ENCODE measurements at regions not wholly inside any gene's neighbourhood (a gene's known extent, or its start where the extent isn't known, plus 50 kb on each side); places are given as distances from the start of the nearest gene placed in this dataset.

DNA sequence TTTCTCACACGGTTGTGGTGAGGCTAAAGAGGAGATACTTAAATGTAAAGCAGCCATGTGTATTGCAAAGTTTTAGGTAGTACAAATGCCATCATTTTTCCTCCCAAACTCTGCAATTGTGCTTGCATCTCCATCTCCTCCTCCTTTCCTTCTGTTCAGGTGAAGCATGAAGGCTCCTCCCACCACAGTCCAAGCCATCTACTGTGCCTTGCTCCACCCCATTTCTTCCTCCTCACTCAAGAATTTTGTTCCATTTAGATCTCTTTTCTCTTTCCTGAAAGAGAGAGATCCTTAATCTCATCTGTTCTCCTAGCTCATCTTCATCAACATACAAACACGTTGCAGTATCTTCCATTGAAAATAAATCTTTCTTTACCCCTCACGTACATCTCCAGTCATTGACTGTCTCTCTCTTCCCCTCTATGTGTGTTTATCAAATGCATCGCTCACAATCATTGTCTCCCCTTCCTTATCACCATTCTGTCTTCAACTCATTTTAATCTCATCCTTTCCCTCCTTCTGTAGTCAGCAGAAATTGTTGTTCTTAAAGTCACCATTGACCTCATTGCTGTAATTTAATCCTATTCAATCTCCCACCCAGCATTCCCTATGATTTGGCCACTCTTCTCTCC is 392.1 kb downstream of the RAD51AP2 start:
- FAIRE-seq = no peak

DNA sequence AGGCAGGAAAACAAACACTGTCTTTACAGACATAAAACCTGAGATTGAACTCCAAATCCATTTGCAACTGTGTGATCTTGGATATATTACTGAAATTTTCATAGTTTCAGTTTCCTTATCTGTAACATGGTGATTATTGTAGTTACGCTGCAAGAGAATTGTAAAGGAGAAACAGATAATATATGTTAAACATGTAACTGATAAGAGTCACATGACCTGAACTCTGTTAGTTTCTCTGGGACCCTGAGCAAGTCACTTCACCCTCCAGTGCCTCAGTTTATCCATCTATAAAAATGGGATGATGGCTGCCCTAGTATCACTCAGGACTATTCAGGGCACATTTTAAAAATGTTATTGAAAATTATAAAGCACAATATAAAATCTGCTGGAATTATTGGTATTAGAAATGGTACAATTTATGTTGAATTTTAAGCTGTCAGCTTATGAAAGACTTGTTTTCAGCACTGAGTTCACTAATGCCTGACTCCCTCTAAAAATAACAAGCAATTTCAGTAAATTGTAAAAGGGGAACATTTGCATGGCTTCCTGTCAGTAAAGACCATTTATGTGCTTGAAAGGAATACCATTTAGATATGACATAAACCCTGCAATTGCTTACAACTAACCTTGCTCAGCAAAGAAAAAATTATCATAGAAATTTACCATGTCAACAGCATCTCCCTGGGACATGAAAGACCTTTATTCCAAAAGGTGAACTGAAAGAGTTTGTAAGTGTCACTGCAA is 393.5 kb downstream of the RAD51AP2 start:
- H3K4me3 ChIP-seq (ENCODE audit: low read depth, low read length) = no peak overlapping the region
- FAIRE-seq = no peak
- no peaks in the 10 kb centered on the region for H3K27me3 ChIP-seq (ENCODE audit: control insufficient read depth, insufficient read depth, low read length)
- TF ChIP-seq, protein P1, sequence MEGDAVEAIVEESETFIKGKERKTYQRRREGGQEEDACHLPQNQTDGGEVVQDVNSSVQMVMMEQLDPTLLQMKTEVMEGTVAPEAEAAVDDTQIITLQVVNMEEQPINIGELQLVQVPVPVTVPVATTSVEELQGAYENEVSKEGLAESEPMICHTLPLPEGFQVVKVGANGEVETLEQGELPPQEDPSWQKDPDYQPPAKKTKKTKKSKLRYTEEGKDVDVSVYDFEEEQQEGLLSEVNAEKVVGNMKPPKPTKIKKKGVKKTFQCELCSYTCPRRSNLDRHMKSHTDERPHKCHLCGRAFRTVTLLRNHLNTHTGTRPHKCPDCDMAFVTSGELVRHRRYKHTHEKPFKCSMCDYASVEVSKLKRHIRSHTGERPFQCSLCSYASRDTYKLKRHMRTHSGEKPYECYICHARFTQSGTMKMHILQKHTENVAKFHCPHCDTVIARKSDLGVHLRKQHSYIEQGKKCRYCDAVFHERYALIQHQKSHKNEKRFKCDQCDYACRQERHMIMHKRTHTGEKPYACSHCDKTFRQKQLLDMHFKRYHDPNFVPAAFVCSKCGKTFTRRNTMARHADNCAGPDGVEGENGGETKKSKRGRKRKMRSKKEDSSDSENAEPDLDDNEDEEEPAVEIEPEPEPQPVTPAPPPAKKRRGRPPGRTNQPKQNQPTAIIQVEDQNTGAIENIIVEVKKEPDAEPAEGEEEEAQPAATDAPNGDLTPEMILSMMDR (IDR thresholded peaks at IDR 0.05; ENCODE audit: insufficient read depth, low read length, severe bottlenecking) = no peak
- H3K36me3 ChIP-seq (ENCODE audit: control insufficient read depth, insufficient read depth, low read length) = no peaks in the 10 kb centered on the region
- no peak for DNase-seq (ENCODE audit: low read depth)

More for the DNA sequence above, 392.1 kb downstream of the RAD51AP2 start:
- no peak overlapping the region for H3K4me3 ChIP-seq (ENCODE audit: low read depth, low read length)
- no peaks in the 10 kb centered on the region for H3K27me3 ChIP-seq (ENCODE audit: control insufficient read depth, insufficient read depth, low read length)
- H3K36me3 ChIP-seq (ENCODE audit: control insufficient read depth, insufficient read depth, low read length) = no peaks in the 10 kb centered on the region
- TF ChIP-seq, protein P1 (IDR thresholded peaks at IDR 0.05; ENCODE audit: insufficient read depth, low read length, severe bottlenecking) = no peak
- DNase-seq (ENCODE audit: low read depth) = no peak

DNA sequence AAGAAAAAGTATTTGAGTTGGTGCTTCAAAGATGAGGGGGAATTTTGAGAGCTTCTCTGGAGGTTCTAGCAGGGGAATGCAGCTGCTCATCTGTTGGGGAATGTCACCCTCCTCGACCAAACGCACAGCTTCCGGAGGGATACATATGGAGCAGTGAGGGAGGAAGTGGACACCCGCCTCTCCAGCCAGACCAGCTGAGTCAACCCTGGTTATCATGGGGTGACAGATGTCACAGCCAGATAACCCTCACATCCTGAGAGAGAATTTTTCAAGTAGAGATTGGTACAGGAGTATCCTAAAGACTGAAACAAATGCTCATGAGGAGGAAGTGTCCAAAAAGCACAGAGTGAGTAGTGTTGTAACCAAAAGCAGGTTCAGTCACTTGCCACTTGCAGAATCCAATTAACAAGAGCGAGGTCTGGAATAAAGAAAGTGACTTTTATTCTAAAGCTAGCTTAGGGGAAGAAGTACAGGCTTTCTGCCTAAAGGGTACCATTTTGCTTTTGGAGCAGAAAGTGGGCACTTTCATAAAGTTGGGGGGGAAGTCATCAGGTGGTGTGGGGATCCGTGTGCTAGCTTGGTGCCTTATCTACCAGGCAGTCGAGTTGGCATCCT is 395.2 kb downstream of the RAD51AP2 start:
- H3K27me3 ChIP-seq (ENCODE audit: control insufficient read depth, insufficient read depth, low read length) = no peaks in the 10 kb centered on the region
- no peak for FAIRE-seq

DNA sequence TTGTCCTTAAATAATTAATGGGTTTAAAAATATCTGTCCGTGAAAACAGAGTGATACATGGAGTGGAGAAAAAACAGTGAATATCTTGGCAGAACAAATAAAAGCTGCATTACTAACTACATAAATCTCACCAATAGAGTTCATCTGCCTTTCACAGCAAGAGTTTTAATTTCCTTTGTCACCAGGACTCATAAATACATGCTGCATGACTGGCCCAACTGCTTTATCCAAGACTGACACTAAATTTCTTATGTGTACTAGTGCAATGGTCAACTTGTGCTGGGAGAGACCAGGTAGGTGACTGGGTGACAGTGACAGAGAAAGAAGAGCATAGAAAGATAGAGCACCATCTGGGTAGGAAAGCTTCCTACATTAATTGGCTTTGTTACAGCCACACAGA is 402.8 kb downstream of the RAD51AP2 start:
- TF ChIP-seq, protein P1 (IDR thresholded peaks at IDR 0.05; ENCODE audit: insufficient read depth, low read length, severe bottlenecking) = no peak
- Histone ChIP-seq H3K36me3 (ENCODE audit: control insufficient read depth, insufficient read depth, low read length) (no peaks in the 10 kb centered on the region), H3K4me3 (ENCODE audit: low read depth, low read length) (no peak overlapping the region), H3K27me3 (ENCODE audit: control insufficient read depth, insufficient read depth, low read length) (no peaks in the 10 kb centered on the region)
- FAIRE-seq (no peak), DNase-seq (ENCODE audit: low read depth) (no peak)

More for the DNA sequence above, 395.2 kb downstream of the RAD51AP2 start:
- H3K4me3 ChIP-seq (ENCODE audit: low read depth, low read length) = no peak overlapping the region
- H3K36me3 ChIP-seq (ENCODE audit: control insufficient read depth, insufficient read depth, low read length) = no peaks in the 10 kb centered on the region
- TF ChIP-seq, protein P1 (IDR thresholded peaks at IDR 0.05; ENCODE audit: insufficient read depth, low read length, severe bottlenecking) = no peak
- DNase-seq (ENCODE audit: low read depth) = no peak

DNA sequence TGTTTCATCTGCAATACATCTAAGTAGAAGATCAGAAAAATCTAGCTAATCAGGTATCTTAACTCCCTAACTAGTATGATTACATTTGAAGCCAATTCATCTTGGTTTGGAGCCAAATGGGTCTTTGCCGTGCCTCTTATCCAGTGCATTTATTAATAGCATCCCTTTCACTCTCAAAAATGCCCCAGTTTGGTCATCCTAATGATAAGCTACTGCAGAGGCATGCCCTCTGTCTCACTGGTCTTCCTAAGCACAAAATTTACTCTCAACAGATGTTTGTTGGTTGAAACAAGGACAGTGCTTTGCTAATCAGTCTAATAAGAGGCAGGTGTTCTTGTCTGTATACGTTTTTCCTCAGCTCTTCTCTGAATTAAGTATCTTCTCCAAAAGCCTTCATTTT is 403.2 kb downstream of the RAD51AP2 start:
- no peak for DNase-seq (ENCODE audit: low read depth)
- TF ChIP-seq, protein P1 (IDR thresholded peaks at IDR 0.05; ENCODE audit: insufficient read depth, low read length, severe bottlenecking) = no peak
- H3K36me3 ChIP-seq (ENCODE audit: control insufficient read depth, insufficient read depth, low read length) = no peaks in the 10 kb centered on the region
- H3K4me3 ChIP-seq (ENCODE audit: low read depth, low read length) = no peak overlapping the region
- no peak for FAIRE-seq
- H3K27me3 ChIP-seq (ENCODE audit: control insufficient read depth, insufficient read depth, low read length) = no peaks in the 10 kb centered on the region

Data from bronchial epithelial cell (primary cell).